ENCODE measurements at regions not wholly inside any gene's neighbourhood (a gene's known extent, or its start where the extent isn't known, plus 50 kb on each side); places are given as distances from the start of the nearest gene placed in this dataset.
"Not testable (repeated sequence)": the region's sequence is repeated elsewhere in the genome, so short reads cannot be mapped to it uniquely, and the experiment has no call there.

GRCh38 chr1:143870388-143870787 is 101.4 kb downstream of the FAM72C start:
- not testable (repeated sequence) for H4K91ac ChIP-seq (replicated peaks; ENCODE audit: insufficient read length, low read length)

GRCh38 chr1:143867590-143868220 is 104.1 kb downstream of the FAM72C start:
- H3K79me1 ChIP-seq (ENCODE audit: low read depth, low read length); H4K91ac ChIP-seq (replicated peaks; ENCODE audit: insufficient read length, low read length); H2BK120ac ChIP-seq (replicated peaks; ENCODE audit: low read depth, low read length); H3K36me3 ChIP-seq (ENCODE audit: control insufficient read depth in 2 of 4, insufficient read depth in 4 of 4, low read length in 3 of 4); FAIRE-seq; H3K23ac ChIP-seq (ENCODE audit: insufficient read length); H3K27me3 ChIP-seq (replicated peaks in 1 of 4; ENCODE audit: control insufficient read depth in 3 of 4, extremely low read depth in 1 of 4, insufficient read depth in 3 of 4, low read length in 3 of 4); H4K5ac ChIP-seq (ENCODE audit: insufficient read length, low read depth, low read length); H3K4me1 ChIP-seq (replicated peaks in 1 of 4; ENCODE audit: control insufficient read depth in 3 of 4, insufficient read depth in 4 of 4, low read length in 3 of 4); H3K14ac ChIP-seq (ENCODE audit: insufficient read length); H4K20me1 ChIP-seq (replicated peaks in 1 of 2; ENCODE audit: control insufficient read depth in 1 of 2, insufficient read depth in 2 of 2, low read length in 2 of 2); CTCF ChIA-PET (ENCODE audit: partially characterized antibody); H2BK20ac ChIP-seq (ENCODE audit: low read length); H2AFZ ChIP-seq (ENCODE audit: low read length); H3K79me2 ChIP-seq (ENCODE audit: control insufficient read depth in 1 of 2, insufficient read depth in 2 of 2, low read length in 2 of 2); H3K9me3 ChIP-seq (ENCODE audit: insufficient read depth in 2 of 2, low read depth in 1 of 2, low read length in 1 of 2); H2AK5ac ChIP-seq (ENCODE audit: low read depth, low read length); H3K18ac ChIP-seq (ENCODE audit: extremely low read depth, low read length); H3K27ac ChIP-seq (ENCODE audit: low read depth, low read length); H2BK15ac ChIP-seq (ENCODE audit: low read length); POLR2A ChIA-PET (ENCODE audit: partially characterized antibody); H3K4ac ChIP-seq (replicated peaks; ENCODE audit: insufficient read length, low read depth, low read length); DNase-seq (ENCODE audit: low read depth in 1 of 2, low spot score in 2 of 2); H2BK5ac ChIP-seq (ENCODE audit: low read depth, low read length); H3K56ac ChIP-seq (replicated peaks; ENCODE audit: insufficient read length, low read depth, low read length); H3K4me2 ChIP-seq (ENCODE audit: insufficient read depth in 1 of 2, low read depth in 2 of 2, low read length in 2 of 2); H3K23me2 ChIP-seq (ENCODE audit: low read depth, low read length); H3K9ac ChIP-seq (replicated peaks in 1 of 4; ENCODE audit: extremely low read depth in 1 of 4, low read depth in 3 of 4, low read length in 3 of 4); H3K4me3 ChIP-seq (ENCODE audit: extremely low read depth in 1 of 4, insufficient read depth in 2 of 4, low read depth in 3 of 4, low read length in 4 of 4); H2BK12ac ChIP-seq (ENCODE audit: low read depth, low read length); H4K8ac ChIP-seq (ENCODE audit: extremely low read depth, insufficient read depth, low read length): not testable (repeated sequence)
- WGBS, 2 experiments (ENCODE audit: extremely low coverage in 1 of 2, insufficient coverage in 1 of 2, insufficient read length in 1 of 2, insufficient replicate concordance in 2 of 2, low coverage in 1 of 2, low lambda C conversion rate in 2 of 2, missing lambda C conversion rate in 1 of 2) = 45% methylated on average over 2 of the region's 5 CpGs; no CpG with 5 or more reads in 1 of the 2 experiments

More at GRCh38 chr1:143870388-143870787, 101.4 kb downstream of the FAM72C start:
- H3K4ac ChIP-seq (replicated peaks; ENCODE audit: insufficient read length, low read depth, low read length); H3K27me3 ChIP-seq (replicated peaks in 1 of 4; ENCODE audit: control insufficient read depth in 3 of 4, extremely low read depth in 1 of 4, insufficient read depth in 3 of 4, low read length in 3 of 4); H2AFZ ChIP-seq (ENCODE audit: low read length); H2BK15ac ChIP-seq (ENCODE audit: low read length); H4K20me1 ChIP-seq (replicated peaks in 1 of 2; ENCODE audit: control insufficient read depth in 1 of 2, insufficient read depth in 2 of 2, low read length in 2 of 2); H3K4me2 ChIP-seq (ENCODE audit: insufficient read depth in 1 of 2, low read depth in 2 of 2, low read length in 2 of 2); H4K5ac ChIP-seq (ENCODE audit: insufficient read length, low read depth, low read length); H2AK5ac ChIP-seq (ENCODE audit: low read depth, low read length); FAIRE-seq; H3K4me1 ChIP-seq (replicated peaks in 1 of 4; ENCODE audit: control insufficient read depth in 3 of 4, insufficient read depth in 4 of 4, low read length in 3 of 4); H3K23ac ChIP-seq (ENCODE audit: insufficient read length); DNase-seq (ENCODE audit: low read depth in 1 of 2, low spot score in 2 of 2); H2BK5ac ChIP-seq (ENCODE audit: low read depth, low read length); POLR2A ChIA-PET (ENCODE audit: partially characterized antibody); H2BK120ac ChIP-seq (replicated peaks; ENCODE audit: low read depth, low read length); H3K9me3 ChIP-seq (ENCODE audit: insufficient read depth in 2 of 2, low read depth in 1 of 2, low read length in 1 of 2); H3K79me2 ChIP-seq (ENCODE audit: control insufficient read depth in 1 of 2, insufficient read depth in 2 of 2, low read length in 2 of 2); CTCF ChIA-PET (ENCODE audit: partially characterized antibody); H3K4me3 ChIP-seq (ENCODE audit: extremely low read depth in 1 of 4, insufficient read depth in 2 of 4, low read depth in 3 of 4, low read length in 4 of 4); H3K14ac ChIP-seq (ENCODE audit: insufficient read length); H3K36me3 ChIP-seq (ENCODE audit: control insufficient read depth in 2 of 4, insufficient read depth in 4 of 4, low read length in 3 of 4); H2BK20ac ChIP-seq (ENCODE audit: low read length); H3K23me2 ChIP-seq (ENCODE audit: low read depth, low read length); H4K8ac ChIP-seq (ENCODE audit: extremely low read depth, insufficient read depth, low read length); H3K56ac ChIP-seq (replicated peaks; ENCODE audit: insufficient read length, low read depth, low read length); H3K27ac ChIP-seq (ENCODE audit: low read depth, low read length); H3K79me1 ChIP-seq (ENCODE audit: low read depth, low read length); H2BK12ac ChIP-seq (ENCODE audit: low read depth, low read length); H3K18ac ChIP-seq (ENCODE audit: extremely low read depth, low read length); H3K9ac ChIP-seq (replicated peaks in 1 of 4; ENCODE audit: extremely low read depth in 1 of 4, low read depth in 3 of 4, low read length in 3 of 4): not testable (repeated sequence)
- no CpG with 5 or more reads among the region's 1 CpG for WGBS, 2 experiments (ENCODE audit: extremely low coverage in 1 of 2, insufficient coverage in 1 of 2, insufficient read length in 1 of 2, insufficient replicate concordance in 2 of 2, low coverage in 1 of 2, low lambda C conversion rate in 2 of 2, missing lambda C conversion rate in 1 of 2)
